ENCODE measurements at regions not wholly inside any gene's neighbourhood (a gene's known extent, or its start where the extent isn't known, plus 50 kb on each side); places are given as distances from the start of the nearest gene placed in this dataset.
"Not testable (repeated sequence)": the region's sequence is repeated elsewhere in the genome, so short reads cannot be mapped to it uniquely, and the experiment has no call there.

DNA sequence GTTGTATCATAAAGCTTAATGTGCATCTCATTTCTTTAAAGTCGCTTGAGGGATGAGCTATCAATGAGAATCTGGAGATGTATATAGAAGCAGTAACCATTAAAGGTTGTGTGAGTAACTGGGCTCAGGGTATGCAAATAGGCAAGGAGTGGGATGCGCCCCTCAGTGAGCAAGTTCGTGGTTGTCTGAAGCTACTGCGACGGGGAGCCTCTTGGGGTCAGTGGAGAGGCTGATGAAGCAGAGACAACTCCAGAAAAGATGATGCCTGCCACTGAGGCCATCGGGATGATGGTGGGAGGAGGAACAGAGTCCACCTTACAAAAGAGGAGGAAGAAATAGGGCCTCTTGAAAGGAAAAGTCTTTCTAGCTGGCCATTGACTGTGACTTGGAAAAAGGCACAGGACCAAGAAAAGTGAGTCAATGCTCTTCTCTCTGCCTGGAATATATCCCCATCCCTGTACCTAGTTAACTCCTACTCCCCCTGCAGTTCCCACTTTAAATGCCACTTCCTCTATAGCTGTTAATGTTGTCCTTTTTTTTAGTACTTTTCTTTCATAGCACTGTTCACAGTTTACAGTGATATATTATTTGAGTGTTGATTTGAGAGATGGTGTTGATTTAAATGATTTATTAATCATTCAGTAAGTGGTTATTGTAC lies 51.4 kb upstream of the LSM6 start:
- DNase-seq: no peak

DNA sequence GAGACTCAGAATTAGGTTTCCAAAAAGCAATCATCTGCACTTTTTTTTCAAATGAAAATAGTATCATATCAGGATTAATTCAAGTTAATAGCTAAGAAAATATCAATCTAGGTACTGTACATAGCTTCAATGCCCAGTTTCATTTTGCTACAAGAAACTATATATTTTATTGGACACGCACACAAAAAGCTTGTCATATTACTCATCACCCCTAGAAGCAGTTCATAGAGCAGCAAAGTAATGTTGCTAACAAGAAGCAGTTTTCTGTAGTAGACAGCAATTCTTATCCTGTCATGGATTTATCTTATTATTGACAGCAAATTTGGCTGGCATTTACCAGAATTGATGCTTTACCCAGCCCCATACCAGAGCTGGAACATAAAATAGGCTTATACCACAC lies 52.3 kb upstream of the LSM6 start:
- no peak for DNase-seq

DNA sequence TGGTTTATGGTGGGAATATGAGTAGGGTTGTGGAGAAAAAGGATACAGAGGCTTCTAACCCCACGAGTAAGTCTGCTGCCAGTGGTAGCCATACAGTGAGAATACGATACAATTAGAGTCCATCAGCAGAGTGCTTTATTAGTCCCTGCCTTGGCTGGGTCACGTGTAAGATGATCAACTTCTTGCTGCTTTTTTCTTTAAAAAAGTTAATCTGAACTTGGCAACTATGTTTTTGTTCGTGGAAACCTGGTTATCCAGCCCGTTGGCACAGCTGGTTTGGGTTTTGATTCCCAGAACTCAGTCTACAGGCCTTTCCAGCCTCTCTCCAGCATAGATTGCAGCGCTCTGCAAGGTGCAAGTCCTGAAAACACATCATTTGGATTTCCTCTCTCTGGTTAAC lies 53.1 kb upstream of the LSM6 start:
- no peak for DNase-seq

DNA sequence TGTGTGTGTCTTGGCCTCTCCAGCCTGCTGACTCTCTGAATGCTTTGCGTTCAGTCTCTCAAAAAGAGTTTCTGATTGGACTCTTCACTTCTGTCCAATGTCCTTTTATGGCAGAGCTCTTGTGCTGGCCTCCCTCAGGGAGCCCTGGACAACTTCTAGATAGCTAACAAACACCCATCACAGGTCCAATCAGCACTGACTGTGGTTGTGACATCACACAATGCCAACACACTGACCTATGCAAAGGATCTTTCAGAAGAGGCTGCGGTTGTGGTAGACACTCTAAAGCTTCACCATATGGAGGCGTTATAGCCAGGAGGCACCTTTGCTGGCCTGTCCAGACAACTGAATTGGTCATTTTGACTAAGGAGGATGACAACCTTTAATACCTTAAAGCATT lies 53.8 kb upstream of the LSM6 start:
- DNase-seq: no peak

DNA sequence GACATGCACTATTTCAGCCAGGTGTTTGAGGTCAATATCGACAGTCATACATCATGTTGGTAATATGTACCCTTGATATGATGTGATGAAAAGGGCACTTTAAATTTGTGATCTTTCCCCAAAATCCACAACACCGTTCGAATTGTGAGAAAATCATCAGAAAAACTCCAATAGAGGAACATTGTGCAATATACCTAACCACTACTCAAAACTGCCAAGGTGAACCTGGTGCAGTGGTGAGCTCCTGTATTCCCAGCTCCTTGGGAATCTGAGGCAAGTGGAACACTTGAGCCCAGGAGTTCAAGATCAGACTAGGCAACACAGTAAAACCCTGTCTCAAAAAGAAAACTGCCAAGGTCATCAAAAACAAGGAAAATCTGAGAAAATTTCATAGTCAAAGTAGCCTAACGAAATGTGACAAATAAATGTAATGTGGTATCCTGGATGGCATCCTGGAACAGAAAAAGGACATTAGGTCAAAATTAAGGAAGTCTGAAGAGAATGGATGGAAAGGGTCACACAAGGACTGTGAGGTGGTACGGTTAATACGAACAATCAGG lies 55.6 kb upstream of the LSM6 start:
- DNase-seq: no peak

DNA sequence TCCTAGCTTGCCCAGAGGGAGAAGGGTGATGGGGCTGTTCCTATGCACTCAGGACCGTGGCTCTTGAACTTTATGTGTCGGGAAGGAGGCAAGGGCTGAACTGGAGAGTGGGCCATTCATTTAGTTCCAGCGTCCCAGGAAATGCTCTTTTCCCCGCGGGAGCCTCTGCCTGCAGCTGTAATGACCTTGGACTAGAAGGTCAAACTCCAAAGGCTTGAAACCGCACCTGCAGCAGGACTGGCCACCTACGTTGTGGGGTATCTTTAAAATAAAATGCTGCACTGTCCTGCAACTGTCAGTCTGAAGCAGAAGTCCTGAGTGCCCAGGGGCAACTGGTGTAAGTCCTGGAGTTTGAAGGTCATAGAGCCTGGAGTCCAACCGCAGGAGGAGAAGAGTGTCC lies 61.5 kb upstream of the LSM6 start:
- no peak for DNase-seq

DNA sequence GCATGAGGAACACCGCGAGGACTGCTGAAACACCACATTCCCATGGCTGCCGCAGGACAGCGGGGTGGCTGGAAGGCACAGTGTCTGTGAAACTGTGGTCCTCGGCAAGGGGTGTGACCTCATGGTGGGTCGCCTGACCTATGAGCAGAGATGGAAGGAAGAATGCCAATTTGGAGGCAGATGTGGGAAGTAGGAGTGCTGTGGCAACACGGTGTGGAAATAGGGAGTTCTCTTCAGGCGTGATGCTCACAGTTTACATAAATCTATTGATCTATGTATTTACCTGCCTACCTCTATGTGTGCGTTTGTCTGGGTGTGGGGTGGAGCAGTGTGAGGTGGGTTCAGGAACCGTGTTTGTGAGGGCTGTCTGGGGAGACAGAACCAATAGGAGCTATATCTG lies 62.3 kb upstream of the LSM6 start:
- no peak for DNase-seq

DNA sequence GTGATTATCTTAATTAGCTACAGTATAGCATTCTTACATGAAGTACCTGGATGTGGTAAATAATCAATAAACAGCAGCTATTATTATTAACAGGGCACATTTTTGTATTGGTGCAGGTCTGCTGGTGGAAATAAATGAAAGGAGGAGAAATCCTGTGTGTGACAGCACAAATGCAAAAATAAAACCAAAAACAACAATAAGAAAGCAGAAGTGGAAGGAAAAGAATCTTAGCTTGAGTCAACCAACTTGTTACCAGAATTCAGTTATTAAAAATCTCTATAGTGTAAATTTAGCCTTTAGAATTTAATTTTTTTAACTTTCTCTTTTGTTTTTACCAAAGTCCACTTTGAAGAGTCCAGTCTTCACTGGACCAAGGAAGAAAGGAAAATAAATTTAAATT lies 63.1 kb upstream of the LSM6 start:
- no peak for DNase-seq

DNA sequence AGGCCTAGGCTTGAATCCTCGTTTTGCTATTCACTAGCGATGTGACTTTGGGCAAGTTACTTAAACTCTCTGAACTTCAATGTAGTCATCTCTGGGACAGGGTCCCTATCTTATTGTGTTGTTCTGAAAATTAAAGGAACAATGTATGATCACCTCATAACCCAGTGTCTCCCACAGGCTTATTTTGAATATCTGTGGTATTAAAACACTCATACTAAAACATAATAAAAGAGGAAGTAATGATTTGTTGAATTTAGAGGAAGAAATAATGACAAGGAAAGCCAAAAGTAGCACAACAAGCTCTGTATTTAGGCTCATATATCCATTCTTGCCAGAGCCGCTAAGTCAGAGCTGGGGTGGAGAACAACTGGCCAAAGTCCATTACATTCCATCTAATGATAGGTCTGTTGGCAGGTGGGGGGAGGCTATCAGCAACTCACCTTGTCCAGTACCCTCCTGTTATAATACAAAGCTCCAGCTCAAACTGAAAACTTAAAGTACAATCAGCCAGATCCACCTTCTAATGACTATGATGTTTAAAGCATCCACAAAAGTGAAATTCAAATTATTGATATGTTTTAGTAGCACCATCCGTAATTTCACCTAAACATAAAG lies 64.5 kb upstream of the LSM6 start:
- DNase-seq: no peak

DNA sequence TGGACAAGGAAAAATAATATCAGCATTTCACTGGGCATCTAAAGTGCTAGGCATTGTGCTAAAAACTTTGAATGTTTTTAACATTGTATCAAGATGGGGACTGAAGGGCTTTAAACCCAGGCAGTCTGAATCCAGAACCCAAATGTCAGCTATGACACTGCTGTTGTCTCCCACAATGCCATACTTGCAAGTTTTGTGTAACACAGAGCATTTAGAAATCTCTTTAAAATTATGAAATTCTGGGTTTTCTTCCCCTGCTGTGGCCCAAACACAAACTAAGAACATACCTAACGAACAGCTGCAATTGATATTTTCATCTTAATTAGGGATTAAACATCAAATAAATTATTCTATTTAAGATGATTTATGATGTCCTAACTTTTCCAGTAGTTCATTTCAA lies 66.8 kb upstream of the LSM6 start:
- no peak for DNase-seq

DNA sequence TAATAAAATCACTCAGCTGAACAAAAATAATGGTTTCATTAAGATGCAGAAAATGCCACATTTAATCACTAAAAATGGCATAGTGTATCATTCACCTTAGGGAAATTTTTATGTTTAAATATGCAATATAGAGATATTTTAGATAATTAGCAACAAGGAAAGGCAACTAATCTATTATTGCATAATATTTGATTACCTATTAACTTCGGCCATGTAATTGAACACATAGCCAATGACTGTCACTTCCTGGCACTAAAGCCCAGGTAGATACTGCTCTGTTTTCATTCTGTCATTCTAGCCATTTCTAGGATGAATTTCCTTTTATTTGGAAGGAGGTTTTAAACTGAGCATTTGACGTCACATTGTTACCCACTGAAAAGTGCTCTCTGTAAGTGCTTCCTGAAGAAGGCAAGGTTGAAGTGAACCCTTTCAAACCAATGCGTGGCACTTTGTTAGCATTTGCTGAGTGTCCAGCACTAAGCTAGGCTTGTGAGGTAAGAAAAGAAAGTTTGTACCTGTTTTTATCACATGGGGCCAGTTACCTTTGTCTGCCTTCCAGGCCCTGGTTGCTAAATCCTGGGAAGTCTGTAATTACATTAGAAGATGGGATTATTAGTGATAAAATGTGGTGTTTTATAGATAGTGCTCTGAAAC lies 67.8 kb upstream of the LSM6 start:
- DNase-seq: no peak

DNA sequence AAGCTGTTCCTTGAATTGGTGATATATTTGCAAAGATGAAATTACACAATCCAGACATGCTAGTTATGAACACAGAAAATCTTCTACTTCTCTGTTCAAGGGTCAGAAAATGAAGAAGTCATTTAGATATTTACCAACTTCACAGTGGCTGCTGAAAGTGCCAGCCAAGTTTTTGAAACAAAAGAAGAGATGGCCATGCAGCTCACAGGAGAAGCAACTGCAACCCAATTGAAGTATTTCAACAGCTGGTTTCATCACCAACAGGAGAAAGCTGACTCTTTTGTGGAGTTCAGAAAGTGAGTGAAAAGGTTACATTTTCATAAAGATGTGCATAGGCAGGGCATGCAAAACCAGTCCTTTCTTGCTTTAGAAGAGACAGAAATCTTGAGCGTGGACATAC lies 70.1 kb upstream of the LSM6 start:
- DNase-seq: peak; percentile 61 to 65

DNA sequence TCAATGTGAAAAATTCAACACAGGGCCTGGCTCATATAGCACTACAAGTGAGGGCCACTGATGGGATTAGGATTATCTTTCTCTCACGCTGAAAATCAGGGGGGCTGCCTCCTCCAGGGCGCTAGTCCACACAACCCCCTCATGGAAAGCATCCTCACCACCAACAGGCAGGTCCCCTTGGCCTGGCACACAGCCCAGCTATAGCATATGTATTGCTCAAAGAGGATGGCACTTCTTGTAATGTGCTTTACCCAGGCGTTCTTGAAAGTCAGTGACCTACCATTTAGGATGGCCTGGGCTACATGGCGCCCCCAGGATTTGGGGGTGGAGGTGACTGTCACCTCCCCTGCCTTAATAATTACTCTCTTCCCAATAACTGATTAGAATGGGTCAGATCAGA lies 71.0 kb upstream of the LSM6 start:
- DNase-seq: no peak

DNA sequence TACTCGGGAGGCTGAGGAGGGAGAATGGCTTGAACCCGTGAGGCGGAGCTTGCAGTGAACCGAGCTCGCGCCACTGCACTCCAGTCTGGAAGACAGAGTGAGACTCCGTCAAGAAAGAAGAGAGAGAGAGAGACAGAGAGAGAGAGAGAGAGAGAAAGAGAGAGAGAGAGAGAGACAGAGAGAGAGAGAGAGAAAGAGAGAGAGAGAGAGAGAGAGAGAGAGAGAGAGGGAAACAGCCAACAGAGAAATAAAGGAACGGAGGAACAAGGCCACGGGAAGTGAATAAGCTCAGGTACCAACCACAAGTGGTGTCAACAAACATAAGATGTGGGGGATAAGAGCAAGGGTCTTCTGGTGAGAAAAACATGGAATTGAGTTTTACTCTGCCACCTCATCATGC lies 71.5 kb upstream of the LSM6 start:
- DNase-seq: not testable (repeated sequence)

DNA sequence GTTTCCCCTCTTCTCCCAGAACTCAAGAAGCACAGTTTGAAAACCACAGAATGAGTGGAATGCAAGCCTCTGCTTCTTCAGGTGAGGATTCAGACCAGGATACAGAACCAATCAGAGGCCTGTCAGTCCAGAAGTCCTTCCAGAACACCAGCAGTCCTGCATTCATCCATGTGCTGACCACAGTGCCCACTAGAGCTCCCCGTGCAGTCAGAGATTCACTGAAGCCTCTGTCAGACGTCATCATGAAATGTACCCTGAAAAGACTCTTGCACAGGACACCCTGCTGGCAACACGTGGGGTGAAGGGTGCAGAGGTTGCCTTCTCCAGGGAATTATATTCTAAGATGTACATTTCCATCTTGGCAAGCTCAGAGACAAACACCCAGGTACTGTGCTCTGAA lies 75.9 kb upstream of the LSM6 start:
- no peak for DNase-seq

DNA sequence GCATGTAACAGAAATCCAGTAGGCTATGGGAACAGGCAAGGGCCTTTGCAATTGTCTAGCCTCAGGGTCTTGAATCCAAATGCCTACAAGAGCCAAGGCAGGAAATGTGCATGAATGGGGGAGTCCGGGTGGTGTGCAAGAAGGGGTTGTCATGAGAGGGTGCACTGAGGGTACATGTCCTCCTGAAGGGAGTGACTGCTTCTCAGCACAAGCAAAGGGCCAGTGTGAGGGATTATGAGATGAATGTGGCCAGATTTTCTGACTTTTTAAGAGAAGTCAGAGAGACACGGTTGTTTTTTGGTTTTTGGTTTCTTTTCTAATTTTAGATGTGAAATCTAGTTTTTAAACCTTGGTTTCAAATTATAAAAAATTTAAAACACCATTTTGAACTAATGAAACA lies 76.5 kb upstream of the LSM6 start:
- DNase-seq: no peak

DNA sequence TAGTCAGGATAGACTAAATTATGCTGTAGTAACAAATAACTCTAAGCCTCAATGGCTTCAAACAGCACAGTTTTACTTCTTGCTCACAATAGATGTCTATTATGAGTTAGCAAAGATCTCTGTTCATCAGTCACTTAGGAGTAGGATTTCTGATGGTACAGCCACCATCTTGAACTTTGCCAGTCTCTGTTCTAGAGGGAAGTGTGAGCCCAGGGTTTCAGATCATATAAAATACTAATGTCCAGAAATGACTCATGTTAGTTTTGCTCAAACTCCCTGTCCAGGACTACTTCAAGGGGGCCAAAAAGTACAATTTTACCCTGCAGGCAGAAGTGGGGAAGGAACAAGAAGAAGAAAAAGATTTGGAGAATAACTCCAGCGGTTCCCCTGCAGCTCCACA lies 77.1 kb upstream of the LSM6 start:
- no peak for DNase-seq

DNA sequence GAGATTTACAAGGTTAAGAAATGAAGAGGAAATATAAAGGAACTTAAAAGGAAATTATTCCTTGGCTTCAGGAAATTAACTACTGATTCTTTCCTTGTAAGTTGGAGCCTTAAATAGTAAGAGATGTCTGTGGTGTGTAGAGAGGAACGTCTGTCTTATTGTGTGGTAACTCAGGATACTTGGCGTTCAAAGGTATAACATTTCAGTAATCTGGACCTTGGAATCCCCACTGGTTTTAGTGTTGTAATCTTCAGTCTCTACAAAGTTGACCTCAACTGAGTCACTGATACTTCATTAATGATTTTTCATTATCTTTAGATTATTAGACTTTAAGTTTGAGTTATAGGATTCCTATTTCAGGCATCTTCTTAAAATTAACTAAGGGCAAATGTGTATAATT lies 79.1 kb upstream of the LSM6 start:
- no peak for DNase-seq

DNA sequence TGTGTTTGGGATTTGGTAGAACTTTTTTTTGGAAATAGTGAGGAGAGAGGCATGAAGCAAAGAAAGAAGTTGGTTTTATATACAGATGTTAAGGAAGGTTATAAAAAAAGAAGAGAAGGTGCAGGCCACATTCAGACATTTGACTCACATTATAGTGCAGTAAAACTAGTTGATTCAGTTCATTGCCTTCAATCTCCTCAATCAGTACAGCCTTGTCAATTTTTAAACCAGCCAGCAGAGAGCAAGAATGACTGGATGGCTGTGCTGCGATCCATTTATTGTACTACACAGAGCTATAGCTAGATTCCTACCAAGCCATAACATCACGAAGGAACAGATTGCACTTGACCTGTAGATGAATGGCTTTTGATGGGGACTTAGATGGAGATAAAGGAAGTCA lies 79.7 kb upstream of the LSM6 start:
- no peak for DNase-seq

DNA sequence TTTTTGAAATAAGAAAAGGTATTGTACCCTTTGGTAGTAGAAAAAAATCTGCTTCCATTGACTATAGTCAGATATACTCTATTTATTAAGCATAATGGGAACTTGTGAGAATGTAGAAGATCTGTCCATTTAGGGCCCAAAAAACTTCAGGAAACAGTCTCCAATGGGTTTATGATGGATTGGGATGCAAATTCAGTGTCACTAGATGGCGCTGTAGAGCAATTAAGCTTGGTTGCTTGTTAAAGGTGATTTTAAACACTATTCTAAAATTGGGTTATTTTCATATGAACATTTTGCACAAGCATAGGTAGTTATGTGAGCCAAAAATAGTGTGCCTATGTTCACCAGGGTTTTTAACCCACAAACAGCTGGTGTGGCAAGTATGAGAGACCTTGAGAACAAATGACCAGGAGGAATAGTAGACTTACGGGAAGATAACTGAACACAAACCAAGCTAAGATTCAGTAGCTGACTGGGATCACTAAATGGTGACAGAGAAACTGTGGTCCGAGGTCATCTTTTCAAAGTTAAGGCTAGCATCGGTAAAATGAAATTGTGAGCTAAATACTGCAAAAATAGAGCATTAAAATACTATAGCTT lies 80.3 kb upstream of the LSM6 start:
- DNase-seq: peak; percentile 8 to 28

DNA sequence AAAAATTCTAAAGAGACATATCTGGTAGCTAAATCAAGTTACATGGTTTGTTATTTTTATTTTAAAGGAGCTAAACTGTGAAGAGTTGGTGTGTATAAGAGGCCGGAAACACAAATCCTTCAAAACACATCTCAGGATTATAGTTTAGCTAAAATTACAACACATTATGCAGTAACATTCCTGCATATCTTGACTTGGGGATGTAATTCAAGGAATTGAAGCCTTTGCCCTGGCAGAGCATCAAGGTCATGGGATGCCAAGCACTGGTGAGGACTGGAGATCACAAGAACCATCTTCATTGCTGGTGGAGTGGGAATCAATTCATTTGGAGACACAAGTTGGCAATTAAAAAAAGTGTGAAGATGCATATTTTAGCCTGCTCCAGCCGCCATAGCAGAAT lies 86.8 kb upstream of the LSM6 start:
- no peak for DNase-seq

DNA sequence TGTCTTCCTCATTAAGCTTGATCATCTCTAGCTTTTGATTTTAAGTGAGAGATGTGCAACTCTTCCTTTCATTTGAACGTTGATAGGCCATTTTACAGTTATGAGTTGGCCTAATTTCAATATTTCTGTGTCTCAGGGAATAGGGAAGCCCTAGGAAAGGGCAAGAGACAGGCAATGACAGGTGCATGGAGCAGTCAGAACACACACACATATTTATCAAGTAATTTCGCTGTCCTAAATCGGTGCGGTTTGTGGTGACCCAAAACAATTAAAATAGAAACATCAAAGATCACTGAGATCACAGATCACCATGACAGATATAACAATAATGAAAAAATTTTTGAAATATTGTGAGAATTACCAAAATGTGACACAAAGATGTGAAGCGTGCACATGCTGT lies 87.7 kb upstream of the LSM6 start:
- no peak for DNase-seq

DNA sequence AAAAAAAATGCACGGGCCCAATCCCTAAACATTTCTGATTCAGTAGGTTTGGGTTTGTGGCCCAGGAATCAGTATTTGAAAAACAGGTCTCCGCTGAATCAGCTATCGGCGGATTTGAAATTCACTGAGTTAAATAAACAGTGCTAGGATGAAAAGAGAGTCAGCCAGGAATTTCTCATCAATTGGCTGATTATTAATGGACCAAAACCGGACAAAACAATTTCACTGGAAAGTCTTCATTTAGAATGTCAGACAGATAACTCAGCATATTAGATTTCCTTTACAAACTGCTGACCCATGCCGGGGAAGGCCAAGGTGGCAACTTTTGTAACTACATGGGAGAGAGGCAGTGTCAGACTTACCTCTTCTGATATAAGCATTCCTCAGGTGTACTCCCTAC lies 99.4 kb upstream of the LSM6 start:
- DNase-seq: no peak

DNA sequence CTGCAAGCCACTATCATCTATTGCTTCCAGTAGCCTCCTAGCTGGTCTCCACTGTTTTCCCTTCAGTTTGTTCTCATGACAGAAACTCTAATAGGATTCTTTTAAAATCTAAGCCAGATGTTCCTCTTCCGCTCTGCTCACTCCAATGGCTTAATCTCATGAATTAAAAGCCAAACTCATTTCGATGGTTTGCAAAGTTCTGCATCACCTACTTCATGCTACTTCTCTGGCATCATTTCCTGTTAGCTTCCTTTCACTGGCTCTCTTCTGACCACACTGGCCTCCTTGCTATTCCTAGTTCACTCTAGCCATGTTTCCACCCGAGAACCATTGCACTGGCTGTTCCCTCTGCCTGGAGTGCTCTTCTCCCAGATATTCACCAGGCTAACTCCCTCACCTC lies 102.0 kb upstream of the LSM6 start:
- no peak for DNase-seq

All from AML-193 (cell line).